GM21576 (cell line): ENCODE measurements at regions not wholly inside any gene's neighbourhood (a gene's known extent, or its start where the extent isn't known, plus 50 kb on each side); places are given as distances from the start of the nearest gene placed in this dataset.
"Not testable (repeated sequence)": the region's sequence is repeated elsewhere in the genome, so short reads cannot be mapped to it uniquely, and the experiment has no call there.

Experiments used
- ATAC-seq: cut with Tn5 transposase; IDR thresholded peaks from one replicate; pipeline ENCODE4 v1.9.1; 2021; ENCODE audit warnings: mild to moderate bottlenecking, moderate library complexity; ENCODE audit not compliant: unreplicated experiment

DNA sequence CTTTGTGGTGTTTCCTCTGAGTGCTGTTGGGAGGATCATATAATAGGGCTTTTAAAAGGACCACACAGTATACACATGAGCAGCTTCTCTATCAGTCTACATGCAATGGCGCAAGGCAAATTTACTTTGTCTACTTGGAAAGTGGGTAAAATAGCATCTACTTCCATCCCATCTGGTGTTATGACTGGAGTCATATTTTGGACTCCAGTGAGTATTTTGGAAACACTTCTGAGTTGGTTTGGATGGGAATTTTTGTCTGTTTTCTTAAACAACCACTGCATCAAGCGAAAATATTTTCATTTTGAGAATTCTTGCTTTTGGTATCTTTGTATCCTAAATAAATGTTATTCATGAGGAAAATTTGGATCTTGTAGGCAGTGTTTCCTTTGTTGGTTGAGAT lies 220.8 kb downstream of the NMUR2 start:
- no peak for ATAC-seq

DNA sequence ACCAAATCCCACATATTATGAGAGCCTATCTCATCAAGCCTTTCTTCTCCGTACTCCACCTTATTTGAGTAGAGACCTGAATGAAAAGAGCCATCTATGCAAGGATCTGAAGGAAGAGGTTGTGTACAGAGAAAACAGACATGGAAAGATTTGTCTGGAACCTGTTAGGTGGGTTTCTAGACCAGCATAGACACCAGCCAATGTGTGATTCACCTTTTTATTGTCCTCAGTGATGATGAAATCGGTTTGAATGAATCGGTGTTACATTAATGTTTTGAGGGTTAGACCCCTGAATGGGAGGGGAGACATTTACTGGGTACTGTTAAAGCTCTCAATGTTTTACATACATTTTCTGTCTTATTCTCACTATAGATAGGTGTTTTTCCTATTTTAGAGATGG lies 223.6 kb downstream of the NMUR2 start:
- ATAC-seq = no peak

DNA sequence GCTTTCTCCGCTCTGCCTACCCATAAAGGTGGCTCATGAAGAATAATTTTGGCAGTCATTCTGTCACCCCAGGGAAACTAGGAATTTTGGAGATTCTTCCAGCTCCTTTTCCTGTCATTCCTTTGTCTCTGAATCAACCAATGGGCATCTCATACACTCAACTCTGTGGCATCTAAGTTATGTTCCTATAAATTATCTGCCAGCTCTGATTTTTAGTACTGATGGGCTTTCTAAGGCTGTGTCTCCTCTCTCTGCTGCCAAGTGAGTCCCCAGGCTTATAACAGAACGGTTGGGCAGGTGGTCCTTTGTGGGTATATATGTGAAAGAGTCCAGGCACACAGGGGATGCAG lies 226.8 kb downstream of the NMUR2 start:
- no peak for ATAC-seq

DNA sequence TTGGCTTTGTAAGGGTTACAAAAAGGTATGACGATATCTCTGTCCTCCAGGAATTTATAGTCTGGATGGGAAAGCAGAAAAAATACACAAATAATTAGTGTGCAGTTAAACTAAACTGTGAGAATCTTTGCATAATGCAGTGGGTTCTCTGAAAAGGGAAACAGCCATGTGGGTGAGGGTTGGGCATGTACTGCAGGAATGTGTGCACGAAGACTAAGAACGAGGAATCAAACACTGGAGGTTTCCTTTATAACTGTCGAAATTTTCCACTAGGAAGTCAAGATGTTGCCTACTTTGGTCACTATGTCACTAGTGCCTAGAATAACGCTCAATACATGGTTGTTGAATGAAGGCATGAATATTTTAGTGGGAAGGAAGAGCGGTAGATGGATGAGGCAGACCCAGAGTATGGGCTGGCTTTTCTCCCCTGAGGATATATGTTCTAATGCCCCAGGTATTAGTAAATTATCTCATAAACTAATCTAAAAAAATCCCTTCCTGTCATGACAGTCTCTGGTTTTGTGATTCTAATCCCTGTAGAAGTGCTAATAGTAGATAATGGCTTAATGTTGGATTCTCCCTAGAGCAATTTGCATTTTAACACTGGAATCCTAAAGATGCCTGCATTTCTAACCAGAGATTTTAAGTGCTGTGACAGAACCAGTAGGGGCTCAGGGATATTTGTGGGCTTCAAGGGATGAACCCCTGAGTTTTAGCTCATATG lies 227.3 kb downstream of the NMUR2 start:
- no peak for ATAC-seq

DNA sequence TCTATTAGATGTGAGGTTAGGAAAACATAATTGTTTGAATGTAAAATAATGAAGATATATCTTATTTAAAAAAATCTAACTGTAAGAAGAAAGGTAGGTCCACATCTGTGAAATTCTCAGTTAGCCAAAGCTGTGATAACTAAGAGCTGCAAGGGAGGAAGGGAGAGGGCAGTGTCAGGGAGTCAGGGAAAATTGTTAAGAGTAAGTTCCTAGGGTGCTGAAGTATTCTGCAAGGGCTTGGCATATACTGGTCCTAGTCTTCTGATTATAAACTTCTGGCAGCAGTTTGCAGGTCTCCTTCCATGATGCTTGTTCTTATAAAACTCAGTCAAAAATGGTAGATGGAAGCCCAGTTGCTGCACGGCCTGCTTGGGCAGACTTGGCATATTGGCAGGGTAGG lies 233.2 kb downstream of the NMUR2 start:
- ATAC-seq = no peak

DNA sequence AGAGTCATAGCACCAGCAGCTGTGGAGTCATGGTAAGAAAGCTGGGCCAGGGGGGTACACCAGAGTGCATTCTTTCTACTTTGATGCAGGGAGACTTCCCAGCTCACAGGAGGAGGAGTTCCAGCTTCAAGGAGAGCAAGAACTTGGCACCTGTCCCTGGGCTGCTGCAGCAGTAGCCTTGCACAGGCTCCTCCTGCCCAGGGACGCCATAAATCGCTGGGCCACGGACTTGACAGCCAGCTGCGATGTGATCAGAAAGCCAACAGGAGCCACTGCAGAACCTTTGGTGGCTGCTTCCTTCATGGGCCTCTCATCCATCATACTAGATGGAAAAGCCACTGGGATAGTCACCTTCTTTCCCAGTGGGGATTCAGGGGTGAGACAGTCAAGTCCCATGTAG lies 234.7 kb downstream of the NMUR2 start:
- ATAC-seq = no peak

DNA sequence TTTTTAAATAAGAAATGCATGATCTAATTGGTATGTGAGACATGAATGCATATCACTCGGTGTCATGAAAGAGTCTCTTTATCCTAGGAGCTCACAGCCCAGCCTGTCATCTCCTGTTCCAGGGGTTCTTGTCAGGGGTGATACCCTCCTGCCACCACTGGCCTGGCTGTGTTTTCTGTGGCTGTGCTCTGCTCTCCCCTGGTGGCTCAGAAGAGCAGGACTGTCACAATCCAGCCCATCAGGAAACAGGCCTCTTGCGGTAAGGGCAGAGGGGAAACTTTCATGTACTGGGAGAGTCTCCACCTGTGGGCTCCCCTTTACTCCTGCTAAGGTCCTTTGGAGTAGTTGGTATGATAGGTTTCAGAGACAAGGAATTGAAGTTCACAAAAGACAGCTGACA lies 240.2 kb upstream of the GLRA1 start:
- no peak for ATAC-seq

DNA sequence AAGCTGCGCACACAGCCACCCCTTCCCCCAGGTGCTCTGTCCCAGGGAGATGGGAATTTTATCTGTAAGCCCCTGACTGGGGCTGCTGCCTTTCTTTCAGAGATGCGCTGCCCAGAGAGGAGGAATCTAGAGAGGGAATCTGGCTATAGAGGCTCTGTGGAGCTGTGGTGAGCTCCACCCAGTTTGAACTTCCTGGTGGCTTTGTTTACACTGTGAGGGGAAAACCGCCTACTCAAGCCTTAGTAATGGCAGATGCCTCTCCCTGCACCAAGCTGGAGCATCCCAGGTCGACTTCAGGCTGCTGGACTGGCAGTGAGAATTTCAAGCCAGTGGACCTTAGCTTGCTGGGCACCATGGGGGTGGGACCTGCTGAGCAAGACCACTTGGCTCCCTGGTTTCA lies 235.2 kb upstream of the GLRA1 start:
- not testable (repeated sequence) for ATAC-seq

DNA sequence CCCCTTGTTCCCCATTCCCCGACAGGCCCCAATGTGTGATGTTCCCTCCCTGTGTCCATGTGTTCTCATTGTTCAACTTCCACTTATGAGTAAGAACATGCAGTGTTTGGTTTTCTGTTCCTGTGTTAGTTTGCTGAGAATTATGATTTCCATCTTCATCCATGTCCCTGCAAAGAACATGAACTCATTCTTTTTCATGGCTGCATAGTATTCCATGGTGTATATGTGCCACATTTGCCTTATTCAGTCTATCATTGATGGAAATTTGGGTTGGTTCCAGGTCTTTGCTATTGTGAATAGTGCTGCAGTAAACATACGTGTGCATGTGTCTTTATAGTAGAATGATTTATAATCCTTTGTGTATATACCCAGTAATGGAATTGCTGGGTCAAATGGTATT lies 229.8 kb upstream of the GLRA1 start:
- ATAC-seq = not testable (repeated sequence)

DNA sequence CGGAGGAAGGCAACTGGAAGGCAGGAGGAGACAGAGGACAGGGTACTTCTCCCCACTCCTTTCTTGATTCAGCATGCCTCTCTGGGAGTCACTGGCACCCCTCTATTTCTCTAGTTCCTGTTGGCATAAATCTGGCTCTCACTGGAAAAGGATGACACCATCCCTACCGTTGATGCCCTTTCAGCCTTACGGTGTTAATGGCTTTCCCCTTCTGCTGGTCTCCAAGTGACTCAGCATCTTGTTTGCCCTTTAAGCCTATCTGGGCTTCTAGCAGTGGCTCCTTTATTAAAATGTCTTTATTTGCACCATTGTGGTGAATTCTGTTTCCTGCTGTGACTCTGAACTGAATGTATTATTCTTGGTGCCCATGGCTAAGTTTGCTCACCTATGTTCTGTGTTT lies 227.3 kb upstream of the GLRA1 start:
- ATAC-seq = no peak

DNA sequence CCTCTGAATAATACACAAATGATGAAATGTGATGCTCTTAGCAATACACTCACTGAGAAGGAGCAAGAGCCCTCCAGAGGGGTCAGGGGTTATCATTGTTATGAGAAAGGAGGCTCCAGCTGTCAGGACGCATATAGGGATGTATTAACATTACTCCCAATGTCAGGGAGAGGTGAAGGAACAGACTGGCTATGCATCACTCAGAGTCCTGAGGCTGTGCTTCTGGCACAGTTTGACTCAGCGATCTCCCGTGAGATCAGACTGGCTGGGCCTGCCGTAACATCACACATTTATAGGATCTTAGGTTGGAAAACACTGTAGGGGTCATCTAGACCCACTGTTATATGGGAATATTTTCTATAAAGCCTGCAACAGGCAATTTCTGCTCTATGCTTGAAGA lies 226.5 kb upstream of the GLRA1 start:
- ATAC-seq = no peak

DNA sequence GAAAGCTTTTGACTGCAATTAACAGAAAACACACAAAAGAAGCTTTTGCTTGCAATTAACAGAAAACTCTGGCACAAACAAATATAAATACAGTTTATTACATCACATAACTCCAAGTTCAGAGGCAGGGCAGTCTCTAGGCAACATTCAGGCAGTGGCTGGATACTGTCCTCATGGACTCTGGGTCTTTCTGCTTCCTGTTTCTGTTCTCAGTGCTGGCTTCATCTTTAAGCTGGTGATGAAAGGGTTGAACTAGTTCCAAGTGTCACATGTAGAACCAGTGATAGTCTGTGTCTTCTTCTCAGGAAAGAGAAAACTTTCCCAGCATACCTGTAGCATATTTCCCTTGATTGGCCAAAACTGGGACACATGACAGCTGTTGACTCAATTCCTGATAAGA lies 222.6 kb upstream of the GLRA1 start:
- ATAC-seq = no peak

DNA sequence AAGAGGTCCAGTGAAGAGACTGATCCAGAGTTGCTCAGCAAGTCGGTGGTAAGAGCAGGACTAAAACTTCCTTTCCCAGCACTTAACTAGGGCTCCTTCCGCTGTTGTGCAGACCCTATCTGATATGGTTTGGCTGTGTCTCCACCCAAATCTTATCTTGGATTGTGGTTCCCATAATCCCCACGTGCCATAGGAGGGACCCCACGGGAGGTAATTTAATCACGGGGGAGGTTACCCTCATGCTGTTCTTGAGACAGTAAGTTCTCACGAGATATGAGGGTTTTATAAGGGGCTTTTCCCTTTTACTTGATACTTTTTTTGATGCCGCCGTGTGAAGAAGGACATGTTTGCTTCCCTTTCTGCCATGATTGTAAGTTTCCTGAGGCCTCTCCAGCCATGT lies 221.9 kb upstream of the GLRA1 start:
- no peak for ATAC-seq

DNA sequence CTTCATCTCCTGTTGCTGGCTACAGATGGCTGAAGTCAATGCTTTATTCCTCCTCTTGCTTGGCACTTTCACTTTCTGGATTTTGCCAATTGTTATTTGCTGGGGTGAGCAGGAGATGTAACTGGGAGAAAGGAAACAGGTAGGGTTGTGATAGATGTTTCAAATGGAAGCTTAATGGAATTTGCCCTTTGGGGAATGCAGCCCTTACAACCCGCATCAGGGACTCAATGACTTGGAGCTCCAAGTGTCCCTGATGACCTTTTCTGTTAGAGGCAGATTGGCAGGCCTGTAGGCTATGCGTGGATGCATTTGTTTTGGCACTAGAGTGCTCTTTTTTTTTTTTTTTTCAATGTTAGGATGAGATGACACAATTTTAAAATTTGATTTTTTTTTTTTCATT lies 219.9 kb upstream of the GLRA1 start:
- no peak for ATAC-seq

DNA sequence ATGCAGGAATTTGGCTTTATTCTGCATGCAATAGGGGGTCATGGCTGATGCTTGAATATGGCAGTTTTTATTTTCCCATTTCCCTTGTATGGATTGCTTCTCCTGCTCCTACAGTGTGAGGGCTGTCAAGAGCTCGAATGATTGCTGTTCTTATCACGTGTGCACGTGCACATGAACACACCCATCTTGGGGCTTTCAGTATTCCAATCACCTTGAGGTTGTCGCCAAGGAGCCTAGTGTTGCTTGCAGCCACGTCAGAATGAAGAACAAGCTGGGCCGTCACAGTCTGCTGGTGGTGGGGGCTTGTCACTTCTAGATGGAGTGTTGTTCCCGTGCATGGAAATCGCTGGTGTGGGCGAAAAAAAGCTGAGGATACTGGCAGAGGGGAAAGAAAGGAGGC lies 219.4 kb upstream of the GLRA1 start:
- ATAC-seq = no peak

DNA sequence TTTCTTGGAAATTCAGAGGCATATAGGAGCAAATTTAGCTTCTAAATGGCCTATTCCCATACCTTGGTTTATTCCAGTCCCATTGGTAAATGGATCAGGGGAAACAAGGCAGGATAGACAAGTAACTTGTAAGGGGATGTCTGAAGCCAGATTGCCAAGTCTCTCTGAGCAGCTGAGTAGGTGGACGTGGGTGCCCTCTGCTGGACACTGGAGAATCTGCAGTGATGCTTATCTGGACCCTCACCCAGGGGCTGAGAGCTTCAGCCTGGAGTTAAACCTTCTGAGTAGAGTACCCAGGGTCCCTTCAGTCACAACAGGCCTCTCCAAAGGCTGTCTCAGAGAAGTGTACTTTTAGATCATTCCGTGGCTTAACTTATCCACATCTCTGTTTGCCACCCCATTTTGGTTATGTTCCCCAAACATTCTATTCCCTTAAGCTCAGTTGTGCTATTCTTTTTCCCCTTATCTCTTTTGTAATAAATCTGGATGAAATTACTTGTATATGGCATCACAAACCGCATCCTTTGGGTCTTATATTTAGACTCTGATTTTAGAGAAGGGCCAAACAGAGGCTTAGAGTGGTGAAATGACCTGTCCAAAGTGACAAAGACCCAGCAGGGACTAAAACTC lies 218.3 kb upstream of the GLRA1 start:
- peak; percentile 77 for ATAC-seq

DNA sequence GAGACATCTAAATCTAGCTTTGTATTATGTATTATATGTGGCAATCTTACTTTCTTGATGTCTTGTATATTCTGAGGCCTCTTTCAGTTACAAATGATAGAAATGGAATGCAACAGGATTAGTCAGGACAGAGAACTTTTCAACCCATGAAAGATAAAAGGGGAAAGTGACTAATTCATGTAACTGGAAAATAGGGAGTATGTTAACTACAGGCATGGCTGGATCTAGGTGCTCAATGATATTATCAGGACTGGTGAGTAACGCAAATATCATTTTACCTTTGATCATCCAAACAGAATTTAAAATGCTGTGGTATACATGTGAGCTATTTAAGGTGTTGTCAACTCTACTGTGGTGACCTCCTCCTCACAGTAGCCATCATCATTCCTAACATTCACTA lies 215.7 kb upstream of the GLRA1 start:
- ATAC-seq = no peak

DNA sequence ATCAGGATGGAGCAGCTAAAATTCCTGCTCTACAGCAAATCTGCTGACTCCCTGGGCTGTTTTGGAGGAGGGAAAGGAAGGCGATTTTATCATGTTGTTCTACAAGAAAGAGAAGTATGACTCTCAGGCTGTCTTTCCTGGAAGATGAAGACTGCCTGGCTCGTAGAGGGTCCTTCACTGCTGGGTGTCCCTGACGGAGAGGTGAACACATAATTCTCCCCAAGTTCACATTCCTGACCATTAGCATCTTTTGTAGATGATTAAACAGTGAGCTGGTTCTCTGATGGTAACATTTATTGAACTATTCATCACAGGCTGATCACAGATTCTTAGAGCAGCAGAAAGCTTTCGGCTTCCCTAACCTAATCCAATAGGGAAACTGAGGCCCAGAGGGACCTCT lies 212.4 kb upstream of the GLRA1 start:
- ATAC-seq = no peak

DNA sequence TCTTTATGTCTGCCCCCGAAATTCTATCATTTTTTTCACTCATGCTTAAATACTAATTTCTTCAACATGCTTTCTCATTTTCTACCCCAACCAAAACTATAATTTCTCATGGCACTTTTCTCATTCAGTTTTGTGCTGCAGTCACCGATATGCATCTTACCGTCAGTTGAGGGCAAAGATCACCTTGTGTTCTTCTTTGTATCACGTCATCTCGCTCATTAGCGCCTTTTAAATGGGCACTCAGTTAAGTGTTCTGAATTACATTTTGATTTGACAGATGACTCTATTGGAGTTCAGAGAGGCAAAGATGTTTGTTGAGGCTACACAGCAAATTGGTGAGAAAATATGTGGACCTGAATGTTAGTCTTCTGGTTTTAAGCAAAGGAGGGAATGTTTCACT lies 211.7 kb upstream of the GLRA1 start:
- no peak for ATAC-seq

DNA sequence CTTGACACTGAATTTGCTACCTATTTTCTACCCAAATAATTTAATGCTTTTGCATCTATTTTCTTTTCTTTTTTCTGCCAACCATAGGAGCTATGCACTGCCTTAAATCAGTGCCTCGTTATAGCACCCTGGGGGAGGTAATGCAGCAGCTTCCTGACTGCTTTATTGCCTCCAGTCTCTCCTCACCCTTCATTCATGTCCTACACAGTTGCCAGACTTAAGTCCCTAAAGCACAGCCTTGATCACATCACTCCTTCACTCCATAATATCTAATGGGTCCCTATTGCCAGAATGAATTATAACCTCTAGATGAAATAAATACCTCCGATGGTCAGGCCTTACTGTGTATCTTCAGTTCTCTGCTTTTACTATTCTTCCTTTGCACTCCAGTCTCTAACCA lies 211.2 kb upstream of the GLRA1 start:
- ATAC-seq = no peak

DNA sequence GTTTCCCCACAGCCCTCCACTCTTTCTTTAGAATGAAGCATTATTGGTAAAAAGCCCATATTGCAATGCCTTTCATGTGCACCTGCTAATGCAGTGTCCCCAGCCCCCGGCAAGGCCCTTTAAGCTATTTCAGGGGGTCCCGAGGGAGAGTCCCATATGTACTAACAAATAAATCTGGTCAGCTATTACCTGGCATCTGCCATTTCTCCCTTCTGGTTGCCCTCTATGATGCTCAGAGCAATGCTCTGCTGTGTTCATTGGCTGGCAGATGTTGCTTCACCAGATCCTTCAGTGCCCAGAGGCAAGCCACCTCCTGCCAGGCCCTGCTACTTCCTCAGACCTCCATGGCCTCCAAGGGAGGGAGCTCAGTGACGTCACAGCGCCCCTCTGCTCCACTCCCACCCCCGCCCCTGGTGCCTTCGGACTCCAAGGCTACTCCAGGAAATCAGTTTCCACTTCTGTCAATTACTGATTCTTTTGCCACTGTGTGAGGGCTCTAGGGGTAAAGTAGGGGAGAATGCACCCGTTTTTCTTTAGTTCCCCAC lies 201.1 kb upstream of the GLRA1 start:
- ATAC-seq = no peak

DNA sequence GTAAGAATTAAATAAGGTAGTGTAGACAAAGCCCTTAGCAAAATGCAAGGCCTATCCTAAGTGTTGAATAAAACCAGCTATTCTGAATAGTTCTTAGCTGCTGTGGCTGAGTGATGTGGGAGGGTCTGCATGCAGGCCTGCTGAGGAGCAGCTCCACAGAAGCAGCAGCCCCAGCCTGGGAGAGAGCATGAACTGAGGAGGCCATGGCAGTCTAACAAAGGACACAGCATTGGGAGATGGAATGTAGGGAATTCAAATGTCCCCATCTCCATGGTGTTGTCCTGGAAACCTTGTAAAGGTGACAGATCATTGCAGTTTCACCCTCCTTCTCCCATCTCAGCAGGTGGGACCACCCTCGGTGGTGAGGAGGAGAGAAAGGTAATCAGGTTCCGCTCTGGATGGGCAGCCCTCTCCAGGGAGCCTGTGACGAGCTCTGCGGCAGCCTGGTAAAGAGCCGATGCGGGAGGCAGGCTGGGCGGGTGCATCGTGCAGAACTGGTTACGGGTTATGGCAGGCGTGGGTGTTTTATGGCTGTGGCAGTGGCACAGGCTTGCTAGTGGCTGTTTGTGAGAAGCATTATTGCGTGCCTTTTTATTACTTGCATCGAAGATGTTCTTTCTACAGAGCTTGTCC lies 199.9 kb upstream of the GLRA1 start:
- no peak for ATAC-seq
